ENCODE measurements at regions not wholly inside any gene's neighbourhood (a gene's known extent, or its start where the extent isn't known, plus 50 kb on each side); places are given as distances from the start of the nearest gene placed in this dataset.

DNA sequence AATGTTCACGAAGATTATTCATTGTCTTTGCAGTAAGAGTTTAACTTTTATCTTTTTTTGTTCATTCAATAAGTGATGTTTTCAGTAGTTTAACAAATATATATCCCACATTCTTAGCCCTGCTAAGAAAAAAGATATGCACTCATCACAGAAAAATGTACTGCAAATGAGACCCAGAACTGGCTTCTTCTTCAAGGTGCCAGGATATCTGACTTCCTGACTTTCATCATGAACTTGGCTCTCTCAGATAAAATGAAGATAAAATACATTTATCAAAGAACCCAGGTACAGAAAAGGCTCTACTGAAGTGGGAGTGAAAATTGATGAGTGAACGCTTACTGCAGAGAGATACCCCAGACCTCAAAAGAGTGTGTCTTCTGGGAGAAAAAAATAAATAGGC lies 177.8 kb upstream of the DKK2 start:
- TF ChIP-seq EP300 (conservative IDR thresholded peaks at IDR 0.05; ENCODE audit: poor library complexity, severe bottlenecking) = no peak
- no peak for TF ChIP-seq POLR2AphosphoS5 (IDR thresholded peaks at IDR 0.05)
- TF ChIP-seq, protein P1, sequence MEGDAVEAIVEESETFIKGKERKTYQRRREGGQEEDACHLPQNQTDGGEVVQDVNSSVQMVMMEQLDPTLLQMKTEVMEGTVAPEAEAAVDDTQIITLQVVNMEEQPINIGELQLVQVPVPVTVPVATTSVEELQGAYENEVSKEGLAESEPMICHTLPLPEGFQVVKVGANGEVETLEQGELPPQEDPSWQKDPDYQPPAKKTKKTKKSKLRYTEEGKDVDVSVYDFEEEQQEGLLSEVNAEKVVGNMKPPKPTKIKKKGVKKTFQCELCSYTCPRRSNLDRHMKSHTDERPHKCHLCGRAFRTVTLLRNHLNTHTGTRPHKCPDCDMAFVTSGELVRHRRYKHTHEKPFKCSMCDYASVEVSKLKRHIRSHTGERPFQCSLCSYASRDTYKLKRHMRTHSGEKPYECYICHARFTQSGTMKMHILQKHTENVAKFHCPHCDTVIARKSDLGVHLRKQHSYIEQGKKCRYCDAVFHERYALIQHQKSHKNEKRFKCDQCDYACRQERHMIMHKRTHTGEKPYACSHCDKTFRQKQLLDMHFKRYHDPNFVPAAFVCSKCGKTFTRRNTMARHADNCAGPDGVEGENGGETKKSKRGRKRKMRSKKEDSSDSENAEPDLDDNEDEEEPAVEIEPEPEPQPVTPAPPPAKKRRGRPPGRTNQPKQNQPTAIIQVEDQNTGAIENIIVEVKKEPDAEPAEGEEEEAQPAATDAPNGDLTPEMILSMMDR (IDR thresholded peaks at IDR 0.05; ENCODE audit: poor library complexity, severe bottlenecking) = no peak

Measured in neural cell (in vitro differentiated cells).